Testis (tissue), 2 donors: ENCODE measurements at regions not wholly inside any gene's neighbourhood (a gene's known extent, or its start where the extent isn't known, plus 50 kb on each side); places are given as distances from the start of the nearest gene placed in this dataset.

ENCODE experiments used
- DNase-seq: peaks from one replicate; pipeline ENCODE4 v3.0.0-alpha.2; 2019
- H3K27ac ChIP-seq, 2 donors: fragments of 200-600 bp; sonication (generic); one replicate each; pipeline ENCODE4 v1.5.1; 2019
- H3K27me3 ChIP-seq: fragments of 200-600 bp; sonication (generic); one replicate; pipeline ENCODE4 v1.5.1; 2019
- H3K36me3 ChIP-seq: fragments of 200-600 bp; sonication (generic); one replicate; pipeline ENCODE4 v1.5.1; 2017; ENCODE audit warnings: low read depth; ENCODE audit errors: missing control alignments
- H3K4me1 ChIP-seq: fragments of 200-600 bp; sonication (generic); one replicate; pipeline ENCODE4 v1.5.1; 2019
- H3K4me3 ChIP-seq, 2 donors: fragments of 200-600 bp; sonication (generic); one replicate each; pipeline ENCODE4 v1.5.1; 2017 to 2019
- H3K9me3 ChIP-seq: fragments of 200-600 bp; sonication (generic); one replicate; pipeline ENCODE4 v1.5.1; 2017
- CTCF ChIP-seq, 3 experiments: fragments of 450-650 bp in 2 of 3; fragments of 200-600 bp in 1 of 3; sonication (generic) in 1 of 3; IDR thresholded peaks; one replicate each; pipeline ENCODE4 v1.5.1; 2016 to 2019; ENCODE audit warnings: antibody characterized with exemption in 3 of 3, mild to moderate bottlenecking in 2 of 3, moderate library complexity in 1 of 3
- POLR2A ChIP-seq: fragments of 450-650 bp; IDR thresholded peaks from one replicate; pipeline ENCODE4 v1.6.1; 2017; ENCODE audit warnings: antibody characterized with exemption, mild to moderate bottlenecking, moderate library complexity
- WGBS, 2 donors: methylation state at CpG; one replicate each; pipeline ENCODE4 v1.1.5; 2018; 5-methylcytosine and 5-hydroxymethylcytosine counted together
- intact Hi-C: fragments of 100-400 bp; cut with DNase I; formaldehyde crosslinking; loops from one replicate; pipeline ENCODE4 v1.15.1; 2023; ENCODE audit warnings: low total_unique reads

- no peak overlapping the region for H3K27ac ChIP-seq
- H3K27me3 ChIP-seq, result no peaks in the 10 kb centered on the region
- H3K36me3 ChIP-seq, result no peaks in the 10 kb centered on the region
- no peak overlapping the region for H3K4me3 ChIP-seq
- DNase-seq, result peak; percentile 21
- H3K9me3 ChIP-seq, result no peaks in the 10 kb centered on the region
- peaks cover 3% of the 10 kb centered on the region for H3K4me1 ChIP-seq
- TF ChIP-seq CTCF (IDR thresholded peaks at IDR 0.05) (no peak), POLR2A (no peak)
- WGBS, 2 donors, result 59% methylated on average over 9 to 10 of the region's 10 CpGs
- intact Hi-C loops, result no loop called here
These were observed 281.9 kb upstream of the POU3F1 start for GRCh38 chr1:38328278-38329035.

- intact Hi-C loops, result no loop called here
- Histone ChIP-seq H3K27me3 (no peaks in the 10 kb centered on the region), H3K27ac (no peak overlapping the region), H3K9me3 (no peaks in the 10 kb centered on the region), H3K36me3 (no peaks in the 10 kb centered on the region), H3K4me1 (peaks cover 3% of the 10 kb centered on the region), H3K4me3 (no peak overlapping the region)
- TF ChIP-seq CTCF (IDR thresholded peaks at IDR 0.05), result no peak
- no peak for TF ChIP-seq POLR2A
- DNase-seq, result no peak
- 49 to 57% methylated on average over 2 of the region's 2 CpGs for WGBS, 2 donors
These were observed 281.0 kb upstream of the POU3F1 start for GRCh38 chr1:38327559-38327973.

- Histone ChIP-seq H3K9me3 (no peaks in the 10 kb centered on the region), H3K27ac (no peak overlapping the region), H3K36me3 (no peaks in the 10 kb centered on the region), H3K4me1 (peaks cover 3% of the 10 kb centered on the region), H3K27me3 (no peaks in the 10 kb centered on the region), H3K4me3 (no peak overlapping the region)
- no peak for DNase-seq
- no peak for TF ChIP-seq CTCF (IDR thresholded peaks at IDR 0.05)
- TF ChIP-seq POLR2A, result no peak
- intact Hi-C loops, result no loop called here
- 62 to 68% methylated on average over 9 of the region's 9 CpGs for WGBS, 2 donors
These were observed 280.3 kb upstream of the POU3F1 start for GRCh38 chr1:38326856-38327255.

GRCh38 chr1:38326135-38326534 lies 279.5 kb upstream of the POU3F1 start:
- no peaks in the 10 kb centered on the region for H3K36me3 ChIP-seq
- H3K27me3 ChIP-seq, result no peaks in the 10 kb centered on the region
- H3K9me3 ChIP-seq, result no peaks in the 10 kb centered on the region
- peaks cover 3% of the 10 kb centered on the region for H3K4me1 ChIP-seq
- no peak overlapping the region for H3K27ac ChIP-seq
- intact Hi-C loops, result no loop called here
- H3K4me3 ChIP-seq, result no peak overlapping the region
- no peak for DNase-seq
- 44 to 49% methylated on average over 3 of the region's 3 CpGs for WGBS, 2 donors
- TF ChIP-seq CTCF (IDR thresholded peaks at IDR 0.05), result no peak
- TF ChIP-seq POLR2A, result no peak

- no peak for TF ChIP-seq POLR2A
- TF ChIP-seq CTCF (IDR thresholded peaks at IDR 0.05), result no peak
- 93 to 96% methylated on average over 2 of the region's 2 CpGs for WGBS, 2 donors
- Histone ChIP-seq H3K4me3 (no peak overlapping the region), H3K27ac (no peak overlapping the region), H3K4me1 (no peaks in the 10 kb centered on the region), H3K9me3 (no peaks in the 10 kb centered on the region), H3K27me3 (no peaks in the 10 kb centered on the region), H3K36me3 (no peaks in the 10 kb centered on the region)
- intact Hi-C loops, result no loop called here
- DNase-seq, result no peak
These were observed 266.2 kb upstream of the POU3F1 start for GRCh38 chr1:38312753-38313152.
